ENCODE measurements at regions not wholly inside any gene's neighbourhood (a gene's known extent, or its start where the extent isn't known, plus 50 kb on each side); places are given as distances from the start of the nearest gene placed in this dataset.

GRCh38 chr1:81313289-81313688, 487.4 kb upstream of the ADGRL2 start:
- H3K27me3 ChIP-seq, result no peaks in the 10 kb centered on the region
- ATAC-seq, result no peak
- WGBS (ENCODE audit: insufficient coverage, low coverage, low lambda C conversion rate, missing lambda C conversion rate), result 40% methylated on average over 4 of the region's 4 CpGs
- no peak for DNase-seq
- H3K9me3 ChIP-seq, result no peaks in the 10 kb centered on the region
- no peak overlapping the region for H3K27ac ChIP-seq
- TF ChIP-seq POLR2A (IDR thresholded peaks at IDR 0.05), result no peak
- no peak for TF ChIP-seq CTCF (IDR thresholded peaks at IDR 0.05)
- no peaks in the 10 kb centered on the region for H3K36me3 ChIP-seq
- no peak overlapping the region for H3K4me3 ChIP-seq
- intact Hi-C loops (cut with DNase I), result no loop called here
- no peaks in the 10 kb centered on the region for H3K4me1 ChIP-seq

GRCh38 chr1:81312272-81312754, 488.4 kb upstream of the ADGRL2 start:
- Histone ChIP-seq H3K27ac (no peak overlapping the region), H3K27me3 (no peaks in the 10 kb centered on the region), H3K4me3 (no peak overlapping the region), H3K4me1 (no peaks in the 10 kb centered on the region), H3K36me3 (no peaks in the 10 kb centered on the region), H3K9me3 (no peaks in the 10 kb centered on the region)
- ATAC-seq (no peak), DNase-seq (no peak)
- WGBS (ENCODE audit: insufficient coverage, low coverage, low lambda C conversion rate, missing lambda C conversion rate), result 69% methylated on average over 8 of the region's 8 CpGs
- intact Hi-C loops (cut with DNase I), result no loop called here
- TF ChIP-seq CTCF (IDR thresholded peaks at IDR 0.05) (no peak), POLR2A (IDR thresholded peaks at IDR 0.05) (no peak)

- ATAC-seq, result no peak
- 75% methylated on average over 1 of the region's 1 CpG for WGBS (ENCODE audit: insufficient coverage, low coverage, low lambda C conversion rate, missing lambda C conversion rate)
- no peaks in the 10 kb centered on the region for H3K36me3 ChIP-seq
- no peaks in the 10 kb centered on the region for H3K4me1 ChIP-seq
- intact Hi-C loops (cut with DNase I), result no loop called here
- no peak overlapping the region for H3K27ac ChIP-seq
- TF ChIP-seq CTCF (IDR thresholded peaks at IDR 0.05) (no peak), POLR2A (IDR thresholded peaks at IDR 0.05) (no peak)
- H3K27me3 ChIP-seq, result no peaks in the 10 kb centered on the region
- H3K4me3 ChIP-seq, result no peak overlapping the region
- no peaks in the 10 kb centered on the region for H3K9me3 ChIP-seq
- no peak for DNase-seq
Observed at GRCh38 chr1:81310250-81310649, 490.5 kb upstream of the ADGRL2 start.

- no peaks in the 10 kb centered on the region for H3K36me3 ChIP-seq
- no peaks in the 10 kb centered on the region for H3K4me1 ChIP-seq
- no peaks in the 10 kb centered on the region for H3K27me3 ChIP-seq
- WGBS (ENCODE audit: insufficient coverage, low coverage, low lambda C conversion rate, missing lambda C conversion rate), result 50% methylated on average over 6 of the region's 6 CpGs
- intact Hi-C loops (cut with DNase I), result no loop called here
- no peak overlapping the region for H3K27ac ChIP-seq
- no peak for TF ChIP-seq POLR2A (IDR thresholded peaks at IDR 0.05)
- no peak for TF ChIP-seq CTCF (IDR thresholded peaks at IDR 0.05)
- no peak overlapping the region for H3K4me3 ChIP-seq
- no peaks in the 10 kb centered on the region for H3K9me3 ChIP-seq
- DNase-seq (no peak), ATAC-seq (no peak)
Observed at GRCh38 chr1:81308191-81308590, 492.5 kb upstream of the ADGRL2 start.

- WGBS (ENCODE audit: insufficient coverage, low coverage, low lambda C conversion rate, missing lambda C conversion rate), result 55% methylated on average over 5 of the region's 5 CpGs
- no peaks in the 10 kb centered on the region for H3K4me1 ChIP-seq
- no peaks in the 10 kb centered on the region for H3K36me3 ChIP-seq
- no peaks in the 10 kb centered on the region for H3K9me3 ChIP-seq
- H3K27me3 ChIP-seq, result no peaks in the 10 kb centered on the region
- intact Hi-C loops (cut with DNase I), result no loop called here
- H3K4me3 ChIP-seq, result no peak overlapping the region
- DNase-seq (no peak), ATAC-seq (no peak)
- no peak for TF ChIP-seq CTCF (IDR thresholded peaks at IDR 0.05)
- TF ChIP-seq POLR2A (IDR thresholded peaks at IDR 0.05), result no peak
- H3K27ac ChIP-seq, result no peak overlapping the region
Observed at GRCh38 chr1:81307786-81308185, 492.9 kb upstream of the ADGRL2 start.

All from right lobe of liver (tissue), 6 donors.